Activated CD4-positive, alpha-beta T cell treated with anti-CD3 and anti-CD28 coated beads for 36 hours (primary cell): ENCODE measurements at regions not wholly inside any gene's neighbourhood (a gene's known extent, or its start where the extent isn't known, plus 50 kb on each side); places are given as distances from the start of the nearest gene placed in this dataset.
"Not testable (repeated sequence)": the region's sequence is repeated elsewhere in the genome, so short reads cannot be mapped to it uniquely, and the experiment has no call there.

ENCODE experiments used
- ATAC-seq: fragments of 200-7000 bp; cut with Tn5 transposase; one replicate; pipeline ENCODE4 v1.10.0; 2021; ENCODE audit warnings: mild to moderate bottlenecking, moderate library complexity
- CTCF ChIA-PET: fragments of 350-600 bp; sonication (Branson Sonifier 250); formaldehyde crosslinking; loops from one replicate; lab custom pipeline; 2021; ENCODE audit warnings: antibody characterized with exemption; lab: Charles Lee
- POLR2A ChIA-PET: fragments of 350-600 bp; sonication (Branson Sonifier 250); formaldehyde crosslinking; loops from one replicate; lab custom pipeline; 2021; ENCODE audit warnings: antibody characterized with exemption, inconsistent platforms; lab: Charles Lee
- DNase-seq: peaks from one replicate; pipeline ENCODE4 v3.0.0-alpha.2; 2020
- H3K27ac Mint-ChIP-seq: one replicate; pipeline ENCODE4 v1.8.0; 2021; ENCODE audit warnings: mixed read lengths
- H3K27me3 Mint-ChIP-seq: one replicate; pipeline ENCODE4 v1.8.0; 2021; ENCODE audit warnings: mixed read lengths
- H3K36me3 Mint-ChIP-seq: one replicate; pipeline ENCODE4 v1.8.0; 2021; ENCODE audit warnings: low read depth, mixed read lengths
- H3K4me1 Mint-ChIP-seq: one replicate; pipeline ENCODE4 v1.8.0; 2021; ENCODE audit warnings: mixed read lengths
- H3K4me3 Mint-ChIP-seq: one replicate; pipeline ENCODE4 v1.8.0; 2021; ENCODE audit warnings: mild to moderate bottlenecking, moderate library complexity, mixed read lengths
- H3K9me3 Mint-ChIP-seq: one replicate; pipeline ENCODE4 v1.8.0; 2021; ENCODE audit warnings: low read depth, mixed read lengths
- intact Hi-C, 2 experiments: fragments of 100-400 bp; cut with DNase I in 1 of 2; cut with micrococcal nuclease in 1 of 2; formaldehyde crosslinking; loops; one replicate each; pipeline versions ENCODE4 v1.14.2 to v1.15.1; 2022 to 2024; cut with DNase I, micrococcal nuclease

DNA sequence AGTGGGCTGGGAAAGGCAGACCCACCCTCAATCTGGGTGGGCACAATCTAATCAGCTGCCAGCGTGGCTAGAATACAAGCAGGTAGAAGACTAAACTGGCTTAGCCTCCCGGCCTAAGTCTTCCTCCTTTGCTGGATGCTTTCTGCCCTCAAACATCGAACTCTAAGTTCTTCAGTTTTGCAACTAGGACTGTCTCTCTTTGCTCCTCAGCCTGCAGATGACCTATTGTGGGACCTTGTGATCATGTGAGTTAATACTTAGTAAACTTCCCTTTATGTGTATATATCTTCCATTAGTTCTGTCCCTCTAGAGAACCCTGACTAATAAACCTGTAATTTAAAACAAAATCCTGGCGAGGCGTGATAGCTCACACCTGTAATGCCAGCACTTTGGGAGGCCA, 51.8 kb upstream of the SLC39A8 start:
- H3K27ac Mint-ChIP-seq, H3K36me3 Mint-ChIP-seq, ATAC-seq, H3K27me3 Mint-ChIP-seq, H3K9me3 Mint-ChIP-seq, intact Hi-C loops, DNase-seq, POLR2A ChIA-PET, H3K4me3 Mint-ChIP-seq, H3K4me1 Mint-ChIP-seq: not testable (repeated sequence)
- CTCF ChIA-PET: interaction anchor here (0.6 to 1.1 kb wide), 3 partner anchors 34 to 325 kb away, joined by 3 to 7 read pairs (median 4); no protein-coding TSS in a partner anchor

- no peak for ATAC-seq
- Mint-ChIP-seq H3K4me3 (no peak overlapping the region), H3K36me3 (no peaks in the 10 kb centered on the region), H3K9me3 (no peaks in the 10 kb centered on the region), H3K27me3 (no peaks in the 10 kb centered on the region), H3K27ac (no peak overlapping the region), H3K4me1 (no peaks in the 10 kb centered on the region)
- POLR2A ChIA-PET: no interaction called here
- no peak for DNase-seq
- CTCF ChIA-PET: interaction anchor here (1.0 kb wide), 1 partner anchor 25 kb away, joined by 3 read pairs; no protein-coding TSS in a partner anchor
- intact Hi-C loops: no loop called here
These were observed 53.7 kb upstream of the SLC39A8 start for GRCh38 chr4:102399021-102399420.

DNA sequence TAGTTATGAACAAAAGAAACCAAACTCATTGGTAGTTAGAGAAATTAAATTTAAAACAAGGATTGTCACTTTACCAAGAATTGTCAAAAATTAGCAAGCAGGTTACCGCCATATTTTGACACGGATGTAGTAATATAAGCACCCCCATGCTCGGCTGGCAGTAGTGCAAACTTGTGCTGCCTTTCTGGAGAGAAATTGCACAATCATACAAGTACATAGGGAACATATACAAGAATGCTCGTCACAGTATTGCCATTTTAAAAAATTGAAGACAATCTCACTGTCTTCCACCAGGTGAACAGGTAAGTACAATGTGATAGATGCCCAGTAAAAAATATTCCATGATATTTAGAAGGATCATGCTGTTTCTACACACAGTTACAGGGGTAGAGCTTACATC, 55.6 kb upstream of the SLC39A8 start:
- Mint-ChIP-seq H3K27ac (no peak overlapping the region), H3K36me3 (no peaks in the 10 kb centered on the region), H3K9me3 (no peaks in the 10 kb centered on the region), H3K4me1 (no peaks in the 10 kb centered on the region), H3K27me3 (no peaks in the 10 kb centered on the region), H3K4me3 (no peak overlapping the region)
- ChIA-PET POLR2A (no interaction called here), CTCF (interaction anchor here (1.8 kb wide), 1 partner anchor 9 kb away, joined by 5 read pairs; no protein-coding TSS in a partner anchor)
- ATAC-seq (no peak), DNase-seq (no peak)
- intact Hi-C loops: no loop called here

- Mint-ChIP-seq H3K27ac (no peak overlapping the region), H3K4me3 (no peak overlapping the region), H3K36me3 (no peaks in the 10 kb centered on the region), H3K4me1 (no peaks in the 10 kb centered on the region), H3K9me3 (no peaks in the 10 kb centered on the region), H3K27me3 (no peaks in the 10 kb centered on the region)
- no peak for DNase-seq
- intact Hi-C loops: no loop called here
- ChIA-PET POLR2A (no interaction called here), CTCF (interaction anchor here (1.3 to 1.8 kb wide), 2 partner anchors 10 to 346 kb away, joined by 3 to 5 read pairs; no protein-coding TSS in a partner anchor)
- ATAC-seq: no peak
These were observed 56.9 kb upstream of the SLC39A8 start for GRCh38 chr4:102402223-102402622.

DNA sequence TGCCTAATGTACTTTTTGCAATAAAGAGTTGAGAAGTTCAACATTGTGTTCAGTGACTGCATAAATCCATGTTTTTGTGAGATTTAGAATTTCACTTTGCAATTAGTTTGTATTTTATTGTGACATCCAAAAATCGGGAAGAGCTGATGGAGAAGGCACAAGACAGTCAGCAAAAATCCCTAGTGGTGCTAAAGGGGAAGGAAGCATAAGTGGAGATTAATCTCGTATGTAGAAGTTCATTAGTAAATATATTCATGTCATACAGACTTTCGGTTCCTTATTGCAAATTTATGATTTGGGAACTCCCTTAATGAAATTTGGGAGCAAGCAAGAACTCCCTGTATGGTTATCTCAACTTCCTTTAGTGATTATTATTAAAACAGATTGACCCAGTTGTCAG, 57.8 kb upstream of the SLC39A8 start:
- Mint-ChIP-seq H3K27me3 (no peaks in the 10 kb centered on the region), H3K4me1 (no peaks in the 10 kb centered on the region), H3K36me3 (no peaks in the 10 kb centered on the region), H3K4me3 (no peak overlapping the region), H3K9me3 (no peaks in the 10 kb centered on the region), H3K27ac (no peak overlapping the region)
- CTCF ChIA-PET: interaction anchor here (0.6 kb wide), 1 partner anchor 430 kb away, joined by 4 read pairs; no protein-coding TSS in a partner anchor
- DNase-seq (no peak), ATAC-seq (no peak)
- intact Hi-C loops: no loop called here
- POLR2A ChIA-PET: no interaction called here

DNA sequence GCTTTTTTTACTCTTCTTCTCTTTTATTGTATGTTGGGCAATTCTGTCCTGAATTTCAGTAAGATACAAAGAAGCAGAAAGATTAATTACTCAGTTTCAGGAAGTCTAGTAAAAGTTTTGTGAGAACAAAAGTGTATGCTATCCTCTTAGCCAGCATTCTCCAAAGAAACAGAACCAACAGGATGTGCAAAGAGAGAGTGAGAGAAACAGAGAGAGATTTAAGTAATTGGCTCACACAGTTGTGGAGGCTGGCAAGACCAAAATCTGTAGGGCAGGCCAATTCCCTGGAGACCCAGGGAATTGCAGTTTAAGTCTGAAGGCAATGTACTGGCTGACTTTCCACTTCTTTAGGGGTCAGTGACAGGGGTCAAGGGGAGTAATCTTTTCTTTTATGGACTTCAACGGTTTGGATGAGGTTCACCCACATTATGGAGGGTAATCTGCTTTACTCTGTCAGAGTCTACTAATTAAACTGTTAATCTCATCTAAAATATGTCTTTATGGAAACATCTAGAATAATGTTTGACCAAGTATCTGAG, 59.2 kb upstream of the SLC39A8 start:
- H3K4me1 Mint-ChIP-seq: no peaks in the 10 kb centered on the region
- ChIA-PET CTCF (interaction anchor here (0.6 to 2.4 kb wide), 4 partner anchors 11 to 596 kb away, joined by 3 to 9 read pairs (median 4); no protein-coding TSS in a partner anchor), POLR2A (no interaction called here)
- H3K27me3 Mint-ChIP-seq: no peaks in the 10 kb centered on the region
- H3K27ac Mint-ChIP-seq: no peak overlapping the region
- H3K9me3 Mint-ChIP-seq: no peaks in the 10 kb centered on the region
- intact Hi-C loops: no loop called here
- no peaks in the 10 kb centered on the region for H3K36me3 Mint-ChIP-seq
- no peak overlapping the region for H3K4me3 Mint-ChIP-seq
- ATAC-seq (no peak), DNase-seq (no peak)

DNA sequence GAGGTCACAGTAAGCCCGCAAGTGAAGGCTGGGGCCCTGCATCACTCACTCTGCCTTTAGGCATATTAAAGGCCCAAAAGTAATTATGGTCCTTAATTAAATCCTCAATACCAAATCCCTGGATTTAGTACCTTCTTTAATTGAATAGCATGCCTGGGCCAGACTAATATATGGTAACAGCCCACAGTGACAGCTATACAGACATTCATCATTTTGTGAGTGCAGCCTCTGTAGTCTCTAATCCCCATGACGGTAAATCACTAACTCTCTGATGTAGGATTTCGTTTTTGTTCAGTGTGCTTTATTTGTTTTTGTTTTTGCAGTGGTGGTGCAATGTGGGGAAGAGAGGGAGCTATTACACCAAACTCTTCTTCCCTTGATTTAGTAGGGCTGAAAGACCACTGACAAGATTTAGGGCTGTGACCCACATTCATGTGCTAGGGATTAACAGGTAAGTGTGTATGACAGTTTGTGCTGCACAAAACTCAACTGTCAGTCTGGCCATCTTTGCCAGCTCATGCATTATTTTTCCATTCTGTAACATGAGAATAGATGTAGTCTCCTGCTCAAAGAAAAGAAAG, 60.6 kb upstream of the SLC39A8 start:
- ATAC-seq (no peak), DNase-seq (no peak)
- Mint-ChIP-seq H3K9me3 (no peaks in the 10 kb centered on the region), H3K27ac (no peak overlapping the region), H3K36me3 (no peaks in the 10 kb centered on the region), H3K27me3 (no peaks in the 10 kb centered on the region), H3K4me3 (no peak overlapping the region), H3K4me1 (no peaks in the 10 kb centered on the region)
- intact Hi-C loops: no loop called here
- CTCF ChIA-PET: interaction anchor here (1.2 to 2.4 kb wide), 3 partner anchors 10 to 63 kb away, joined by 4 to 9 read pairs (median 4); no protein-coding TSS in a partner anchor
- POLR2A ChIA-PET: interaction anchor here (0.6 kb wide), 1 partner anchor 218 kb away, joined by 3 read pairs; no protein-coding TSS in a partner anchor

GRCh38 chr4:102410884-102411283, 65.6 kb upstream of the SLC39A8 start:
- CTCF ChIA-PET, POLR2A ChIA-PET, H3K4me1 Mint-ChIP-seq, H3K27me3 Mint-ChIP-seq, ATAC-seq, H3K9me3 Mint-ChIP-seq, DNase-seq, H3K36me3 Mint-ChIP-seq, intact Hi-C loops, H3K4me3 Mint-ChIP-seq, H3K27ac Mint-ChIP-seq: not testable (repeated sequence)

- no peaks in the 10 kb centered on the region for H3K4me1 Mint-ChIP-seq
- peaks cover 6% of the 10 kb centered on the region for H3K27me3 Mint-ChIP-seq
- H3K27ac Mint-ChIP-seq: no peak overlapping the region
- CTCF ChIA-PET: no interaction called here
- no peak overlapping the region for H3K4me3 Mint-ChIP-seq
- H3K36me3 Mint-ChIP-seq: no peaks in the 10 kb centered on the region
- DNase-seq: no peak
- no peaks in the 10 kb centered on the region for H3K9me3 Mint-ChIP-seq
- intact Hi-C loops: no loop called here
- no peak for ATAC-seq
- POLR2A ChIA-PET: no interaction called here
These were observed 66.1 kb upstream of the SLC39A8 start for GRCh38 chr4:102411408-102411807.

- intact Hi-C loops: no loop called here
- CTCF ChIA-PET: interaction anchor here (0.9 to 1.8 kb wide), 3 partner anchors 11 to 57 kb away, joined by 3 to 9 read pairs (median 3); no protein-coding TSS in a partner anchor
- Mint-ChIP-seq H3K4me3 (no peak overlapping the region), H3K27me3 (peaks cover 6% of the 10 kb centered on the region), H3K9me3 (no peaks in the 10 kb centered on the region), H3K27ac (no peak overlapping the region), H3K36me3 (no peaks in the 10 kb centered on the region), H3K4me1 (no peaks in the 10 kb centered on the region)
- POLR2A ChIA-PET: interaction anchor here (1.0 kb wide), 1 partner anchor 27 kb away, joined by 3 read pairs; no protein-coding TSS in a partner anchor
- DNase-seq (no peak), ATAC-seq (no peak)
These were observed 71.5 kb upstream of the SLC39A8 start for GRCh38 chr4:102416765-102417164.

- no peaks in the 10 kb centered on the region for H3K4me1 Mint-ChIP-seq
- no peaks in the 10 kb centered on the region for H3K9me3 Mint-ChIP-seq
- no peaks in the 10 kb centered on the region for H3K36me3 Mint-ChIP-seq
- no peak for DNase-seq
- CTCF ChIA-PET: interaction anchor here (0.5 to 1.5 kb wide), 5 partner anchors 10 to 670 kb away, joined by 3 to 6 read pairs (median 3); no protein-coding TSS in a partner anchor
- H3K27ac Mint-ChIP-seq: no peak overlapping the region
- no peak for ATAC-seq
- peaks cover 3% of the 10 kb centered on the region for H3K27me3 Mint-ChIP-seq
- no peak overlapping the region for H3K4me3 Mint-ChIP-seq
- POLR2A ChIA-PET: interaction anchor here (0.6 kb wide), 1 partner anchor 226 kb away, joined by 3 read pairs; no protein-coding TSS in a partner anchor
- intact Hi-C loops: no loop called here
These were observed 75.5 kb upstream of the SLC39A8 start for GRCh38 chr4:102420563-102421398.
